AG09309 (cell line): ENCODE measurements at regions not wholly inside any gene's neighbourhood (a gene's known extent, or its start where the extent isn't known, plus 50 kb on each side); places are given as distances from the start of the nearest gene placed in this dataset.

Source experiments
- DNase-seq: peaks from one replicate; pipeline ENCODE4 v3.0.0-alpha.2; 2010; ENCODE audit warnings: low read depth
- H3K4me3 ChIP-seq: 2 replicates; pipeline ENCODE4 v1.5.1; 2011; ENCODE audit warnings: mild to moderate bottlenecking, low read depth, low read length, moderate library complexity; ENCODE audit not compliant: control insufficient read depth
- CTCF ChIP-seq: IDR thresholded peaks from 2 replicates; pipeline ENCODE4 v1.5.1; 2011; ENCODE audit warnings: mild to moderate bottlenecking, low read depth, low read length, inconsistent platforms; ENCODE audit not compliant: insufficient read depth, control insufficient read depth; ENCODE audit errors: missing control alignments

DNA sequence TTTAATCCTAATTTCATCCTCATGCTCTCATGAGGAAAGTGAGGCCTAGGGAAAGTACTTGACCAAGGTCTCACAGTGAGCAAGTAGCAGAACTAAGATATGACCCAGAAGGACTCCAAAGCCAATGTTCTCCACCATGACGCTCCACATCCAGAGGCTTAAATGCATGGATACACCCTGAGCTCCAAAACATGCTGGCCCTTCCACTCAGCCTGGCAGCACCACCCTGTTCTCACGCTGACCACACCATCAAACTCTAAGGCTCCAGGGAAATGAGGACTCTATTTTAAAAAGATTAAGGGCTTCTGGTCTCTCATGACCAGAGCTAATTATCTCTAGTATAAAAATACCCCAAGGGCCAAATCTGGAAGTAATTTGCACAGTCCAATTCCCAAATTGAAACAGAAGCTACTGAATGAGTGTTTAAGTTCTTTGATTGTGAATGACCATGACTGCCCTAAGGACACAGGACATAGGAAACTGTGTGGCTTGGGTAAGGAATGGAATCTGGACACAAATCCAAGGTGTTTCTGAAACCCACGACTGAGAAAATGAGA lies 71.1 kb upstream of the ABLIM1 start:
- TF ChIP-seq CTCF, result no peak
- H3K4me3 ChIP-seq, result no peak overlapping the region
- no peak for DNase-seq

DNA sequence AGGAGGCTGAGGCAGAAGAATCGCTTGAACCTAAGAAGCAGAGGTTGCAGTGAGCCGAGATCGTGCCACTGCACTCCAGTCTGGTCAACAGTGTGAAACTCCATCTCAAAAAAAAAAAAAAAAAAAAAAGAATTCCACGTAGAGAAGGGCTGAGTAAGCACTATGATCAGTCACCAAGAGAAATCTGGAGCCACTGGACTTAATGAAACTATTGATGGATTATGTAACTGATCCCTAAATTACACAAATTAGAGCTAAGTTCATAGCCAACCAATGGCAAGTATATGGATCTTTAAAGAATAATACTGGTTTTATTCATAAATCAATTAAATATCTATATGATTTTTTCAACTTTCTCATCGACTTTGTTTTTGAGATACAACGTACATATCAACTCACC lies 72.2 kb upstream of the ABLIM1 start:
- DNase-seq, result no peak
- no peak for TF ChIP-seq CTCF
- H3K4me3 ChIP-seq, result no peak overlapping the region

DNA sequence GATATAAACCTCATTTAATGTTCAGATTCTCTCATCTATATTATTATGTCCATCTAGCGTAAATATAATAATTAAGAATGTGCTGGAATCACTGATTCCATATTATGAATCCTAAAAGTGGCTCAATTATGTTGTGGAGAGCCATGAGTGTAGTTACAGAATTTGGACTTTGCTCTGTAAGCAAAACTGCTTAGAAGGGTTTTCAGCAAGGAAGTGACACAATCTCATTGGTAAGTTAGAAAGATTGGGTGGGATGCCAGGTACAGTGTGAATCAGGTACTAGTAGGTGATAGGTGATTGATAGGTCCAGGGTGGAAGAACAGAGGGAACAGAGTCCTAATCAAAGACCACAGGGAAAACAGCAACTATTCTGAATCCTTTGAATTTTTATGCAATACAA lies 74.9 kb upstream of the ABLIM1 start:
- no peak for DNase-seq

DNA sequence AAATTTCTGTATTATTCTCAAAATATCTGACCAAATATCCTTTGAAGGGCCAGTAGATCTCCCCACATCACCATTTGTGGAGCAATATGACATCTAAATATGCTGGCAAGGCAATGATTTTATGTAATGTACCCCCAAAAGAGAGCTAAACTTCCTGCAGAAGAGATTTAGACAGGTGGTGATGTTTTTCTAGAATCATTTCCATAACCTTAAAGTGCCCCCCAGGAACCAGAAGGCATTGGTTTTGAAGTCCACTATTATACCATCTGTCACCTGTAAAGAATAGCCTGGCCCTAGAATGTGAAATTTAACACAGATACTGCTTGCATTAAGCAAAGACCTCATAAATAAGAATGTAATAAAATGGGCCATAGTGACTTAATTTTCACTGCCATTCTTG lies 77.9 kb upstream of the ABLIM1 start:
- H3K4me3 ChIP-seq, result no peak overlapping the region
- TF ChIP-seq CTCF, result no peak
- no peak for DNase-seq

More for the DNA sequence above, 74.9 kb upstream of the ABLIM1 start:
- no peak for TF ChIP-seq CTCF
- H3K4me3 ChIP-seq, result no peak overlapping the region

DNA sequence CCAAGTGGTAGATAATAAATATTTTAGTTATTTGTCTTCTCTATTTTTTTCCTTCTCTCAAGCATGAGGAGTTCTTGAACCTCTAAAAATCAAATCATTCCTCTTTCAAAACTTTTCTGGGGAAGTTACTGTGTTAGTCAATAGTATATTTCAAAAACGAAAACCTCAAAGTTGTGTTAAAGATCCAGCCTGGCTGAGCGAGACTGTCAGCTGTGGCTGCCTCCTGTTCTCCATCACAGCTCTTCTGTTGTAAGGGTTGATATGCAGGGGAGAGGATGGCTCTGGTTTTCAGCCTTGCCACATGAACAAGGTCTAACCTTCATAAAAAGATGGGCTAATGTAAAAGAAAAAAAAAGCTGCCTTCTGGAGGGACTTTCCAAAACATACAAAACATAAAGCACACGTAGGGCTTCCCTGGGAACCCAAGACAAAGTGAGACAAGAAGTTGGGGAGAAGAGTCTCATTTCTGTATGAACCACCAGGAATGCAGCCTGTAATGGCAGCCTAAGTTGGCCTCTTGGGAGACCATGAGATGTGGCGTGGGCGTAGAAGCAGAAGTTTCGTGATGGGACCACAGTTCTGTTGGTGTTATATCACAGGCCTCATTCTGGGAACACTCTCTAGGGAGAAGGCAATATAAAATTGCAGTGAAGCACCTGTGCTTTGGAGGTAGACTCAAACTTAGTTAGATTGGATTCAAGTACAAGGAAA lies 77.9 kb upstream of the FHIP2A start:
- no peak overlapping the region for H3K4me3 ChIP-seq
- no peak for DNase-seq
- TF ChIP-seq CTCF, result no peak

- DNase-seq, result no peak
- H3K4me3 ChIP-seq, result no peak overlapping the region
- TF ChIP-seq CTCF, result no peak
These were observed 75.0 kb upstream of the FHIP2A start for GRCh38 chr10:114746531-114746930.

DNA sequence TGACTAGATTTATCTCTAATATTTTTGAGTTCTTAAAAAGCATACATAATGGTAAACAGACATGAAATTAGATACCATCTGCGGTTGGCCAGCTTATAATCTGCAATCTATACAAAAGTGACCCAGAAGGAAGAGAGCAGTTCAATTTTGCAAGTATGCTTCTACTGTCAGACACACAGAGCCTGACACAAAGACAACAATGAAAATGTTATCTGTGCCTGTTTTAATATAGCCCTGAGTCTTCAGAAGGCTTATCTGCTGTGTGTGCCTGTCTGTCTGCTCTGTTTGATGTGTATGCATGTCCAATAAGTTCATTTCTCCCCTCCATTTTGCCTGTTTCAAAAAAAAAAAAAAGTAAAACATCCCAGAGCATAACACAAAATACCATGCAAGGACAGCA lies 73.3 kb upstream of the FHIP2A start:
- no peak for DNase-seq
- H3K4me3 ChIP-seq, result no peak overlapping the region

More for the DNA sequence above, 73.3 kb upstream of the FHIP2A start:
- no peak for TF ChIP-seq CTCF
